Gastroesophageal sphincter (tissue), 3 donors: ENCODE measurements at regions not wholly inside any gene's neighbourhood (a gene's known extent, or its start where the extent isn't known, plus 50 kb on each side); places are given as distances from the start of the nearest gene placed in this dataset.

ENCODE experiments used
- POLR2A ChIP-seq, 2 donors: fragments of 450-650 bp; IDR thresholded peaks; one replicate each; pipeline ENCODE4 v1.6.1; 2017; ENCODE audit warnings: antibody characterized with exemption in 2 of 2, mild to moderate bottlenecking in 2 of 2, moderate library complexity in 1 of 2
- POLR2AphosphoS5 ChIP-seq: sonication (generic); formaldehyde crosslinking; IDR thresholded peaks from one replicate; pipeline ENCODE4 v1.6.1; 2017; ENCODE audit warnings: antibody characterized with exemption
- TF ChIP-seq, protein P1 (sequence below), 4 experiments: fragments of 200-600 bp in 2 of 4; fragments of 450-650 bp in 2 of 4; sonication (generic) in 1 of 4; IDR thresholded peaks; one replicate each; pipeline ENCODE4 v1.5.1; 2017 to 2019; ENCODE audit warnings: antibody characterized with exemption in 4 of 4, mild to moderate bottlenecking in 2 of 4, moderate library complexity in 2 of 4

DNA sequence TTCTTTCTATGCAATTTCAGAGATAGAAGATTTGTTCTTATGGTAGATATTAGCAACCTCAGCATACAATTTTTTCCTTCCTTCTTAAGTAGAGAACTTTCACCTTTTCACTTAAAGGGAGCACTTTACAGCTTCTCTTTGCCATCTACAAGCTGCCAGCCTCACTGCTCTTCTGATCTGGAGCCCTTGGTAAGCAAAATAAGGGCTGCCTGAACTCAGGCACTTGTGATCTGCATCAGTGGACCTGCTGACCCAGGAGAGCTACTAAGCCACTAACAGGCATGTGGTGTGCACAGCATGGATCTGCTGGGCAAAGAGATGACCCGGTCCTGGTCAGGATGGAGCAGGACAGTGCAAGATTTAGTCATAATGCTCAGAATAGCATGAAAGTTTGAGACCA is 80.8 kb upstream of the SNTG2 start:
- TF ChIP-seq, protein P1, sequence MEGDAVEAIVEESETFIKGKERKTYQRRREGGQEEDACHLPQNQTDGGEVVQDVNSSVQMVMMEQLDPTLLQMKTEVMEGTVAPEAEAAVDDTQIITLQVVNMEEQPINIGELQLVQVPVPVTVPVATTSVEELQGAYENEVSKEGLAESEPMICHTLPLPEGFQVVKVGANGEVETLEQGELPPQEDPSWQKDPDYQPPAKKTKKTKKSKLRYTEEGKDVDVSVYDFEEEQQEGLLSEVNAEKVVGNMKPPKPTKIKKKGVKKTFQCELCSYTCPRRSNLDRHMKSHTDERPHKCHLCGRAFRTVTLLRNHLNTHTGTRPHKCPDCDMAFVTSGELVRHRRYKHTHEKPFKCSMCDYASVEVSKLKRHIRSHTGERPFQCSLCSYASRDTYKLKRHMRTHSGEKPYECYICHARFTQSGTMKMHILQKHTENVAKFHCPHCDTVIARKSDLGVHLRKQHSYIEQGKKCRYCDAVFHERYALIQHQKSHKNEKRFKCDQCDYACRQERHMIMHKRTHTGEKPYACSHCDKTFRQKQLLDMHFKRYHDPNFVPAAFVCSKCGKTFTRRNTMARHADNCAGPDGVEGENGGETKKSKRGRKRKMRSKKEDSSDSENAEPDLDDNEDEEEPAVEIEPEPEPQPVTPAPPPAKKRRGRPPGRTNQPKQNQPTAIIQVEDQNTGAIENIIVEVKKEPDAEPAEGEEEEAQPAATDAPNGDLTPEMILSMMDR (IDR thresholded peaks at IDR 0.05), result no peak
- no peak for TF ChIP-seq POLR2A (IDR thresholded peaks at IDR 0.05)
- TF ChIP-seq POLR2AphosphoS5, result no peak
